ENCODE measurements at regions not wholly inside any gene's neighbourhood (a gene's known extent, or its start where the extent isn't known, plus 50 kb on each side); places are given as distances from the start of the nearest gene placed in this dataset.

DNA sequence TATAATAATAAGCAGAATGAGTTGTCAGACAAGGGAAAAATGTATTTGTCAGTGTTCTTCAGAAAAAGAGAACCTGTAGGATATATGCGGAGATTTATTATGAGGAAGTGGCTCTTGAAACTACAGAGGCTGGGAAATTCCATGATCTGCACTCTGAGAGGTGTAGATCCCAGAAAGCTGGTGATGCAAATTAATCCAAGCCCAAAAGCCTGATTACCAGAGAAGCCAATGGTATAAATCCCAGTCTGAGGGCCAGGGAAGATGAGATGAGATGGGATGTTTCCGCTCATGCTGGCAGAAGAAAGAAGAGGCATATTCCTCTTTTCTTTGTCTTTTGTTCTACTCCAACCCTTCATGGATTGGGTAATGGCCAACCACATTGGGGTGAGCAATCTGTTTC lies 732.8 kb upstream of the IGFBP3 start:
- DNase-seq: no peak

DNA sequence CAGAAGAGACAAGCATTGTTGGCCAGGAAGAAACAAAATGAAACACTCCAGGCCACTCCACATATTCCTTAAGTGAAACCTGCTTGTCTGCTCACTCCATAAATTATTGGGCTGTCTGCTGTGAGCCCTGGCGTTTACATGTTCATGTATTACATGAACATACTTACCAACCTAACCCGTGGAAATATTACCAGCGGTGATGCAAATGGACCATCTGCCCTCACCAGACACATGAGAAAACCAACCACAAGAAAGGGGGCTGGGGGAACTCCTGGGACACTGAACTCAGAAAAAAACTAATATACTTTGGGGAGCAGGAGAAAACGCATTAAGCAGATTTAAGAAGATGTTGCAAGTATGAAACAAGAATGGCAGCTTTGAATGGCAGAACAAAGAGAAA lies 731.2 kb upstream of the IGFBP3 start:
- no peak for DNase-seq

DNA sequence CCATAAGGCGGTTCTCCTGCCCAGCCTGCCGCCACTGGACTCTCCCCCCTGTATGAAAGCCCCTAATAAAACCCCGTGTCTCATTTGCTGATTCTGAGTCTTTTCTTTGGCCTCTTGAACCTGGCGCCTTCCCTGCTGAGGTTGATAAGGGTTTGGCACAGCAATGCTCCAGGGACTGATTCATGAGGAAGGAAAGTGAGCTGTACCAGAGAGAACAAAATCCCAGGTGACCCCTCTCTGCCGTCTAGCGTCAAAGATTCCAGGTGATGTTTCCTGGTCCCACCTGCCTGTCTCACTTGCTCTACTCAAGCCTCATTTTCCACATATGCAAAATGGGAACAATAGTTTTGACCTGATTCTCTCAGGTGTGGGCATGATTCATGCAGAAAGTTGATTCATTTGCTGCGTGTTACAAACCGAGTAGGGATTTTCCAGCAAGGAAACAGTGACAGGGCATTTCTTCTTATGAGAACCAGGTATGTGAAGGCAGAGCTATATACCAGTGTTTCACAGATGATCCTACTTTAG lies 730.6 kb upstream of the IGFBP3 start:
- no peak for DNase-seq

DNA sequence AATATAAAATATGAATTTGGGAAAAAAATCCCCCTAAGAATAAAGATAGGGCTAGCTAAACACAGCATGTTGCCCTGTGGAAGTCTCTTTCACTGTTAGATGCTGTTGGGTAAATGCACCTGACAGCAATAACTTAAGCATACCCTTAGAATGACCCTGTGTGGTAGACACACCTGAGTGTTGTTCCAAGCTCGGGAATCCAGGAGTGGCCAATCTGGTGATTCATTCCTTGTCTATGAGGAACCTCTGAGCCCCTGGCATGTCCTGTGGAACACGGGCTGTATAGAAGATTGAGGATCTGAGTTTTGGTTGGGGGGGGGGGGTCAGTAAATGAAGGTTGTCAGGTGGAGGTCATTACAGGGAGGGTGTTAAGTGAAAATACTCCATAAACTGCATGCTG lies 730.0 kb upstream of the IGFBP3 start:
- DNase-seq: no peak

DNA sequence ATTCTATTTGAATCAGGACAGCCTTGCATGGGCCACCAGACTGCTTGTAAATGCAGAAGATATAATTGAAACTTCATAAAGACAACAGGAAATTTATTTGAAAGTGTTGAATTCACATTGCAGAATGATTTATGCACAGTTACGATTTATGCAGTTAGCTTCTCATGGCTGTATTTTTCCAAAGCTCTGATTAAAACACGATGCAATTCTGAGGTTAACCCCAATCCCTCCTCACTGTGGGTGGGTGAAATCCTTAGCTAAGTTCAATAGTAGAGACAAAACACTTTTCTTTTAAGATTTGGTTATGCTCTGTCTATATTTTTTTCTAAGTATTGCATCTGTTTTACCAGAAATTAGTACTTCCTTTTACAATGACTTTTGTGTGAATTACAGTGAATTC lies 728.8 kb upstream of the IGFBP3 start:
- DNase-seq: no peak

DNA sequence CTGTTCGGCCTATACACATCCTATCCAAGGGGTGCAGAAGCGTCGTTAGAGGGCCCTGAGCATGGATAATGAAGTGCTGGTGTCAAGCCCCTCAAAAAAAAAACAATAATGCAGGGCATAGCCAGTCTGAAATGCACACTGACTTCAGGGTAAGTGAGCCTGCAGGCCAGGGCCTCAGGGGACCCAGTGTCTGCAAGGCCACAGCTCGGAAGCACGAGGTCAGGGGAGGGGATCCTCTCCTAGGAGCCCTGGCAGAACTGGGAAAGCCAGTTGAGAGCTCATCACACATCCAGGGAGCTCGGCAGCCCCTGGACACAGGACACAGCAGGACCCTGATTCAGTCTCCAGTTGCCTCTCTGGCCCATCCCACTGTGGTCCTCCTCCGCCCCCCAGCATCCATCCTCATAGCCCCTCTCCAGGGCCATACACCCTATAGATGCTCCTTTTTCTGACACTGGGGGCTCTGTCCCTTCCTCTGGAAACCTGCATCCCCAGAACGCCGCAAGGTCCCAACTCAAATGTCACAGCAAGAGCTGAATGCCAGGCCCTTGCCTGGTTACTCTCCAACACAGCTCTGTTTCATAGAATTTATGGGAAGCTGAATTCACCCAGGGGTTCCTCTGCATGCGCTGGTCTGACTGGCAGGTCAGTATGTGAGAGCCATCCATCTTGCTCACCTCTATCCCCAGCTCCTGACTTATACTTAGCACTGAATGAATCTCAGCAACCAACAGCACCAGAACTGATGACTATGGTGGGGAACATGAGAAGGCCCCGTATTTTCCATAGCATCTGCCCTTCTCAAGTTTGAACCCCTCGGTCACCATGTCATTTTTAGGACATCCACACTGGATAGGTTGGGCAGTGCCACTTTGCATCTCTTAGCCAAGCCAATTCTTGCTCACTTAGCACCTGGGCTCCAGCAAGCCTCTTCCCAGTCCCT lies 717.0 kb upstream of the IGFBP3 start:
- no peak for DNase-seq

DNA sequence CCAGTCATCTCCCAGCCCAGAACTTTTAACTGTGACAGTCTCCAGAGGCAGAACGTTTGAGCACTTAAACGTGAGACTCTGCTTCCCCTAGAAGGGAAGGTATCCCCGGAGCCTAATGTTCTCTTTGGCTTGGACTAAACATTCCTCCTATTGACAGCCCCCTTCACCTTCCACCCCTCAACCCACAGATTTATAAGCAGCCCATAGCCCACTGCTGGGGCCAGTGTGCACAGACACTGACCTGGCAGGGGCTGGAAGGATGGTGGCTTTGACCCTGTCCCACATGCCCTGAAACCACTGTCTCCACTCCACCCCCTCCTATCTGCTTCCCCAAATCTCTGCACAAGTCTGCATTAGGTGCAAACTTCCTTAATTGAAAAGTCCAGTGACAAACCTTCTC lies 715.0 kb upstream of the IGFBP3 start:
- DNase-seq: no peak

DNA sequence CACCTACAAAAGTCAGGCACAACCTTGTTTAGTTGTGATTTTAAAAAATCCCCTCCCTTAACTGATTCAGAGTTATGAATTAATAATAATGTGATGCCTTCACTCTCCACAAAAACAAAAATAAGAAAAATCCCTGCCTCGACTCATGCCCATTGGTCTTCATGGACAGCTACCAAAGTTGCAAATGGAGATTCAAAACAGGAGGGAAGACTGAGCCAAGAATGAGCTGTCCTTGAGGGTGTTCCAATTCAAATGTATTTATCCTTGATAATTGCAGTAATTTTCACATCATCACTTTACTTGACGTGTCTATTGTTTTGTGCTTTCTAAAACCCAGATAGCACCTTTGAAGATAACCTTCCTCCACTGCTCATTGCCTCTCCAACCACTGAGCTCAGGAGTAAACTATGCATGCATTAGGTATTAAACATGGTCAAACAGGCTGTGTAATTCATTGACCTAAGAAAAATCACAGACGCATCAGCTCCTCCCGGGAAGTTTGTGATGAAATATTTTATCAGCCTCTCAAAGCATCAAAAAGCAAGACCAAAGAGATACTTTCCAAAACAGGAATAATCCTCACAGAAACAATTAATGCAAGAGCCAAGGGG lies 712.7 kb upstream of the IGFBP3 start:
- no peak for DNase-seq

DNA sequence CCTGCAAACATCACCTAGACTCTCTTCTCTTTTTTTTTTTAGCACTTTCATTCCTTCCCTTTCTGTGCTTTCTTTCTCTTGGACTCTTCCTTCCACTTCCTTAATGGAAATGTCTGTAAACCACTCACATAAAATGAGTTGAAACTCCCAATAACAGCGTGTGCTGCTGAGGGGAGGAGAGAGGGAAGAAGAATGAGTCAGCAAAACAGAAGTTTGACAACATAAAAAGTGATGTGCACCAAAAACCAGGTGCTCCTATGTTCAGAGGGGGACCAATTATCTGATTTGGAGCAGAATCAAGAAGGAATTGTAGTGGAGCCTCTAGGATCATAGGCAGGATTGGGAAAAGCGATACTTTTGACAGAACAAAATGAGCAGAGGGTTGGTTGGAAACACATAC lies 712.1 kb upstream of the IGFBP3 start:
- DNase-seq: no peak

DNA sequence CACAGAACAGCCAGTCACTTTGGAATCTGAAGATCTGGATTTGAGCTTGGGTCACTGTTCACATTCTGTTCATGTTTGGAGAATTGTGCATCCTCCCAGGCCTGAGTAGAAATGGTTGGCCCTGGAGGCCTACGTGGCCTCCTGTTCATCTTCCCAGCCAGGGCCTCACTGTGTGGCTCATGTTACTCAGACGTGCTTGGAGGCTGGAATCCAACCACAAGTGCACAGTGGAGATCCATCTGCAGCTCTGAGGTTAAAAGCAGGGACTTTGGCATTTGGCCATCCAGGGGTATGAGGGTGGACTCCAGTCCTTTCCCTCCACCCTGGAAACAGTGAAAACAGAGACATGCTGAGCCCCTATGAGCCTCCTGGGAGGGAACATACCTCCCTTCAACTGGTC lies 709.0 kb upstream of the IGFBP3 start:
- DNase-seq: no peak

DNA sequence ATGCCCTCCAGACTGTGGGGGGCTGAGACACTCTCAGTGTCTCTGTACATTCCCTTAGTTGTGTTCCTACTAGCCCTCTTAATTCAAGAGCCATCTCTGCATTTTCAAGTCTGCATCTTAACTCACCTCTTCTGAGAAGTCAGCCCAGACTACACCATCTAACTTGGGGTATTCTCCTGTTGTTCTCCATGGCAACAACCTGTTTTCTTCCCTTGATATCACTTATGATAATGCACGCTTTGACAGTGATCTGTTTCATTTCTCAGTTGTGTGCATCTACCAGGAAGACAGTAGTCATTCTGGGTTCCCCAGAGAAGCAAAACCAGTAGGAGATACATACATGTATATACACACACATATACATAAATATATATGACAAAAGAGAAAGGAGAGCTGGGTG lies 707.3 kb upstream of the IGFBP3 start:
- no peak for DNase-seq

DNA sequence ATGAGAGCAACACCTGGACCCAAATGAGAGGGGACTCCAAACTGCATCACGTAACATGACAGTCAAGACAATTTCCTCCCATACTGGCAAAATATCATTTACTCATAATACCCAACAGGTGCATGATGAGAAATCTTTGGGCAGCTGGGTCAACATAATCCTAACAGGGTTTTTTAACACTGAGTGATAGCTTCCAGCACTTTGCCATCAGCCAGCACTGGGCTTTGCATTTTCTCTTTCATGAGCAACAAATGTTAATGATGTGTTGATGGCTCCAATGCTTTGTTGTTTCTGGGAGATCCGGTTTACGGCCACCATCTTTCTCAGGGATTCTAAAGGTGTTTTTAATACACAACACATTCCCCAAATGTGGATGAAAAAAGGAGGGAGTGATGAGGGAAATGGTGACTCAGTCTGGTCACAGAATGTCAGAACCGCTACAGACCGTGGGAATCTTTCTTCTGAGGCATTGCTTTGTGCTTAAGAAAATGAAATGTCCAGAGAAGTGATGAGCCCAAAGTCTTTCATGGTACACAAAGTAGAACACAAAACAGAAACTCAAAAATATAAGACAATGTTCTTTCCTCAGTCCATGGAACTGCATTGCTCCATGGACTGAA lies 705.7 kb upstream of the IGFBP3 start:
- no peak for DNase-seq

DNA sequence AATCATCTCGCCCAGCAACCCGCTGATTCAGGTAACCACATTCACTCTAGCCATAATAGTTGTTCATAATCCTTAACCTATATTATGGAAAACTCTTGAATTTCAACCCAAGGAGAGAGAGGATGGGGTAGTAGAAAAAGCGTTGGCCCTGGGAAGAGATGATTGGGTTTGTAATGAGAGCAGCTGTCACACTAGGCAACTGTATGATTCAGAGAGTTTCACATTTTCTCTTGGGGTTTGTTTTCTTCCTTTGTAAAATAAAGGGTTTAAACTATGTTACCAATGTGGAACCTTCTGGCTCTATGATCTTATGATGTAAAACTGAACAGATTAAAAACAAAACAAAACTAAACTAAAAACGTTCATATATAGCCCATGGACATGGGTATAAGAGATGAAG lies 705.2 kb upstream of the IGFBP3 start:
- DNase-seq: no peak

DNA sequence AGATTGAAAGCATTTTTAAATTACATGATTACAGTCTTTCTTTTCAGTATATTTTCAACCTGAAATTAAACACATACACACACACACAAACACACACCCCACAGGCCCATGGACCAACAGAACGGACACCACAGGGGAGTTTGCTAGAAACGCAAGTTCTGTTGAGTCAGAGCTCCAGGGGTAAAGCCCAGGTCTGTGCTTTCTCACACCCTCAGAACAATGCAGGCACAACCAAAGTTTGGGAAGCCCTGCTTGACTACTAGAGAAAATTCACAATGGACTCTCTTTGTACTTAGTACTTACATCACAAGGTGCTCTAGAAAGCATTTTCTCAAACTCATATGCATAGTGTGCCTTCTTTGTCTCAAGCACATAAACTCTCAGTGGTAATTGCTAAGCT lies 704.0 kb upstream of the IGFBP3 start:
- DNase-seq: no peak

DNA sequence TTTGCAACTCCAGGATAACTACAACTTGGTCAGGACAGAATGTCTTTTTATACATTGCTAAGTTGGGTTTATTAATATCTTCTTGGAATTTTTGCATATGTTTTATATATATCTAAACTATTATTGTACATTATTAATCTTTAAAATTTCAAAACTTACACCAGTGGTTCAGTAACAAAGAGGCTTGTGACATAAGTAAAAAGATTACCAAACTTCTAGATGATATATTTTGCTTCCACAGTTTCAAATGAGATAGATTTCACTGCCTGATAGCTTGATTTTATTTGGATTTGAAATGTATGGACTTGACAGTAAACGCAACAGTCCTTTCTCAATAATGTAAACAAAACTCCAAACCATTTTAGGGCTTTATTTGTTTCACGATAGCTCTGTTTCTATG lies 701.2 kb upstream of the IGFBP3 start:
- no peak for DNase-seq

DNA sequence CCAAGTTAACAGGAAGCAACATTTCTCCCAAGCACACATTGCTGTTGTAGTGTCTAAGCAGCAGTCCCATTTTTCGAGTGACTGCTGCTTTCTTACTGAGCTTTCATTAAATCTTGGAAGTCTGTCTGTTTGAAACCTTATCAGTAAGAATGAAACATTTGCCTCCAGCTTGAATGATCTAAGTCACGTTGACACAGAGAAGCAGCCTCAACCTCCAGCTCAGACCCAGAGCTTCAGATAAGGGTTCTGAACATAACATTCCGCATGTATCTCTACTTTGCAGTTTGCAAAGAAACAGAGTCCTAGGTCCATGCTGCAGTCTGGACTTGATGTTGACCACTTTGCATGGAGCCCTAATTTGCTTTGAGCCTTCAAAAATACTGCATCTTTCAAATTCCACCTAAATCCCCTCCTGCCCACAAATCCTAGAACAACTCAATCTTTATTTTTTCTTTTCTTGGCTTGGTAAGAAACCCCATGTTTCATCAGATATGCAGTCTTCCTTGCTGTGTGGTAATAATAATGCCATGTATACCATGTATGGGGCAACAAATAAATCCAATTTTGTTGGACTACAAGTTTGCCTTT lies 698.7 kb upstream of the IGFBP3 start:
- no peak for DNase-seq

DNA sequence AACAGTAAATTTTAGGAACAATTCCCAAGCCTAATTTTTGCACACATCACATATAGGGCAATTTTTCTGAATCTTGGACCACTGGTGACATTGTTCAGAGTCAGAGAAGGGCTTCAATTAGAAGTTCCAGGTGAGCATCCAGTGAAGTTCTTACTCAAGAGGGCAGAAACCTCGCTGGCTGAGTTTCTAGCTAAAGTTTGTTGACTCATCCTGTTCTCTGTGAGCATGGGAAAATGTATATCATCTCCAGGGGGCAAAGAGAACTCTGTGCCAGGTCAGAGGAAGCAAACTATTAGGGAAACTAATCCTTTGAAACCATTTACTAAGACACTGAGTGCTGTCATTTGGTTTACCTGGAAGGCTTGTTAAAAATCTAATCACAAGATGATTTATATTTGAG lies 695.6 kb upstream of the IGFBP3 start:
- DNase-seq: no peak

DNA sequence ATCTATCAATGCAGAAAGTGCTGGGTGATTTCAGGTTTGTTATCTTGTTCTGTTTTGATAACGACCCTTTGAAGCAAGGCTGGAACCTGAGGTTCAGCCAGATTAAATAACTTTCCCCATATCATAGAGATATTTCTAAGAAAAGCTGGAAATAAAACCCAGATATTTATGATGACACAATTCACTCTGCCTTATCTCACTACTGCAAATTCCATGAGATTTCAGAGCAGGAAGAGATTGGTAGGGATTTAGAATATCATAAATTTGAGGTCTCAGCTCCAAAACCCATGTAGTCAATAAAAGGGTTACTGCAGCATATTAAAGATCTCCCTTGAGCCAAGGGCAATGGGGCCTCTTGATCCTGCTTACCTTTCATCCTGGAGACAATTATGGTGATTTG lies 692.5 kb upstream of the IGFBP3 start:
- no peak for DNase-seq

DNA sequence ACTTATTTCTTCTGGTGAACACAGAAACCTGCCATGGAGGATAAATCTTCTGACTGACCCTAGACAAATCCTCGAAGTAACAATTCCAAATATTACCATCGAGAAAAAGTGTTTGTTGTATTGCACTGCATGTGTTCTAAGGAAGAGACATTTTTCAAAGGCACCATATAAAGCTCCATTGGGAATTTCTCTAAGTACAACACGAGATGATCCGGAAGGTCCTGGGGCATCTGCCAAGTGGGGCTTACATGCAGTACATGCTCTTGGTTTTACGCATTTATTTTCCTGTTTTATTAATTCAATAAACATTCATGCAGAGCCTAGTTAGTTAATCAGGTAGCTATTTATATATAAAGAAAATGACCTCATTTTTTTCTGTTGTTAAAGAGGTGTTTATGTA lies 692.0 kb upstream of the IGFBP3 start:
- no peak for DNase-seq

DNA sequence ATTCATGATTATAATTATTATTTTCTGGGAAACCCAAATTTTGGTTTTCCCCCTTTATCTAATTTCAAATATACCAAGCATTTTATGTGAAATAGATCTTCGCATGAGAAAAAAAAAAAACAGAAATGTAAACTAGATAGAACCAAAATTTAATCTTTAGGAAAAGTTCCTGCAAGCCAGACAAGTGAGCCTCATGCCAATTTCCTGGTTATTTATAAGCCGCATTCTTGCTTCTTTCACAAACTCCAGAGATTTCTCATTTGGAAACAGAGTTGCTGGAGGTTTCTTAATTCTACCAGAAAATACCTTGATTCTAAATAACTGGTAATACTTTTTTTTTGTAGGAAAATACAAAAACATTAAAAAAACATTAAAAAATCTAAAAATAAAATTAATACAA lies 690.4 kb upstream of the IGFBP3 start:
- DNase-seq: no peak

DNA sequence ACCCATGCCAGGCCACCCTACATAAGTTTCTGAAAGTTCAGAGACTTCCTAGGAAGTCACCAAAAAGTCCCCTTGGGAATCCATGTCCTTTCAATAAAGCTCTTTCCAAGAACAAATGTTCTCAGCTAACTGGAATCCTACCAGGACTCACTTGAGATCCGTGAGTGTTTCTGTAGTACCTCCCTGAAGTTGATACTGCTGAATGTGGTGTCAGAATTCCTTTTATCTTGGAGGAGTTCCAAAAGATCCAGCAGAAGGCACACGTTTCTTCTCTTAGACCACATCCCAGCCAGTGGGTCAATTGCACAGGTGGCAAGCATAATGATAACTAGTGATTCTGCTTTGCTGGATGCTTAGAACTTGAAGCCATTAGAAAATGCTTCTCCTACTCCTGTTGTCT lies 689.7 kb upstream of the IGFBP3 start:
- DNase-seq: no peak

DNA sequence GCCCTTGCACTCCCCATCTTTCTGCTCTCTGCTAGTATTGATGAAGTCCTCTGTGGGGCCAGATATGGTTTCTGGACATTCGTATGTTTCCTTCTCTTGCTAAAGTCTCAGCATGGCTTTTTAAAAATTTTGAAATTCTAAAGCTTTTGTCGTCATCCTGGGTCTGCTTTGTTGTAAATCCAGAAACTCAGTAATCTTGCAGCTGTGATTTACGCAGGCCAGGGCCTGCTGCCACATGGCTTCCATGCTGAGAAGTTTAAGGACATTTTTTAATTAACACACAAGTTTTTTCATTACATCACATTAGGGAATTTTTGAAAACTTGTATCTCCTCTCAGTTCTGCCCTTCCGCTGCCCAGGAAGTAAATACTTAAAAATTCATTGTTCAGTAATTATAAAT lies 686.1 kb upstream of the IGFBP3 start:
- DNase-seq: no peak

DNA sequence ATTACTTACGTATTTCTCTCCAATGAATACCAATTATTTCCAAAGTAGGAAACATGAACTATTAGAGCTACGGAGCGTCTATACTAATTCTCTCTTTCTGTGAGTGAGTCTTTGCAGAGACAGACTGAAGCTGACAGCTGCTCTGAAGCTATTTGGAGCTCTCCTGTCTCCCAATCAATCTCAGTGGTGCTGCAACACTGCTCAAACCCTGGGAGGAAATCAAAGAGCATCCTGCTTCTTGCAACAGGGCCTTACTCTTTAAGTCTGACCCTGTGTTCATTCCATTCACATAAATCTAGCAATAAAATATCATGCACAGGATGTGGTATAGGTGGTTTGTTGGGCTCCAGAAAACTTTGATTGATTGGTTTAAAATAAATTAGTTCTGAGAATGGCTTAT lies 685.7 kb upstream of the IGFBP3 start:
- no peak for DNase-seq

DNA sequence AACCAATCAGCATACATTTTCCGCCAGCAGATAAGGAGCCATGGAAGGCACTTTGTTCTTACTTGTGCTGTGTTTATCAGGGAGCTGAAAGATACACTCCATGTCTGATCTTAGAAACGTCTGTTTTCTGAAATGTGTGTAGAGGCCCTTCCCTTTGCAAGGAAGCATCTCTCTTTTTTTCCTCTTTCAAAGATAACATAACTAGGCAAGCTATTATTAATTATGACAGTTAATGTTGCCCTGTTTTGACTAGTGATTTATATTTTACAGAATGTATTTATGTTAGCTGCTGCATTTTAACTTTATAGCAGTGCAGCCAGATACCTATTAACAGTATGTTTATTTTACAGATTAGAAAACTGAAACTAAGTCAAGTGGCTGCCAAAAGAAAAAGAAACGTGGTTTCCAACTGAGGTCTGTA lies 683.2 kb upstream of the IGFBP3 start:
- DNase-seq: no peak
